ENCODE measurements at regions not wholly inside any gene's neighbourhood (a gene's known extent, or its start where the extent isn't known, plus 50 kb on each side); places are given as distances from the start of the nearest gene placed in this dataset.
A peak's percentile ranks its signal among the peaks of the same experiment; 100 is the strongest.
"Not testable (repeated sequence)": the region's sequence is repeated elsewhere in the genome, so short reads cannot be mapped to it uniquely, and the experiment has no call there.

- DNase-seq, result not testable (repeated sequence)
Observed at GRCh38 chr12:9304540-9304939, 96.3 kb upstream of the PZP start.

- DNase-seq, result not testable (repeated sequence)
Observed at GRCh38 chr12:9295872-9296271, 87.7 kb upstream of the PZP start.

GRCh38 chr12:9294072-9294620 is 86.0 kb upstream of the PZP start:
- DNase-seq, result not testable (repeated sequence)

GRCh38 chr12:9293391-9293790 is 85.2 kb upstream of the PZP start:
- DNase-seq, result not testable (repeated sequence)

GRCh38 chr12:9289984-9290383 is 81.8 kb upstream of the PZP start:
- DNase-seq, result not testable (repeated sequence)

GRCh38 chr12:9284724-9285123 is 76.5 kb upstream of the PZP start:
- DNase-seq, result not testable (repeated sequence)

- DNase-seq, result not testable (repeated sequence)
Observed at GRCh38 chr12:9284197-9284596, 76.0 kb upstream of the PZP start.

GRCh38 chr12:9283346-9284095 is 75.3 kb upstream of the PZP start:
- DNase-seq, result peak; percentile 87

GRCh38 chr12:9276990-9277389 is 68.8 kb upstream of the PZP start:
- no peak for DNase-seq

GRCh38 chr12:9273276-9273675 is 65.1 kb upstream of the PZP start:
- peak; percentile 17 for DNase-seq

- no peak for DNase-seq
Observed at GRCh38 chr12:9271875-9272274, 63.7 kb upstream of the PZP start.

- no peak for DNase-seq
Observed at GRCh38 chr12:9264546-9264945, 56.4 kb upstream of the PZP start.

GRCh38 chr12:9260931-9261330 is 52.7 kb upstream of the PZP start:
- DNase-seq, result no peak

- DNase-seq, result no peak
Observed at GRCh38 chr12:9258676-9259075, 50.5 kb upstream of the PZP start.

Data from NCI-H226 (cell line).